HG02763 (cell line): ENCODE measurements at regions not wholly inside any gene's neighbourhood (a gene's known extent, or its start where the extent isn't known, plus 50 kb on each side); places are given as distances from the start of the nearest gene placed in this dataset.
"Not testable (repeated sequence)": the region's sequence is repeated elsewhere in the genome, so short reads cannot be mapped to it uniquely, and the experiment has no call there.

Experiments
- ATAC-seq: cut with Tn5 transposase; IDR thresholded peaks from one replicate; pipeline ENCODE4 v1.9.1; 2021; ENCODE audit warnings: mild to moderate bottlenecking, moderate library complexity; ENCODE audit not compliant: unreplicated experiment

DNA sequence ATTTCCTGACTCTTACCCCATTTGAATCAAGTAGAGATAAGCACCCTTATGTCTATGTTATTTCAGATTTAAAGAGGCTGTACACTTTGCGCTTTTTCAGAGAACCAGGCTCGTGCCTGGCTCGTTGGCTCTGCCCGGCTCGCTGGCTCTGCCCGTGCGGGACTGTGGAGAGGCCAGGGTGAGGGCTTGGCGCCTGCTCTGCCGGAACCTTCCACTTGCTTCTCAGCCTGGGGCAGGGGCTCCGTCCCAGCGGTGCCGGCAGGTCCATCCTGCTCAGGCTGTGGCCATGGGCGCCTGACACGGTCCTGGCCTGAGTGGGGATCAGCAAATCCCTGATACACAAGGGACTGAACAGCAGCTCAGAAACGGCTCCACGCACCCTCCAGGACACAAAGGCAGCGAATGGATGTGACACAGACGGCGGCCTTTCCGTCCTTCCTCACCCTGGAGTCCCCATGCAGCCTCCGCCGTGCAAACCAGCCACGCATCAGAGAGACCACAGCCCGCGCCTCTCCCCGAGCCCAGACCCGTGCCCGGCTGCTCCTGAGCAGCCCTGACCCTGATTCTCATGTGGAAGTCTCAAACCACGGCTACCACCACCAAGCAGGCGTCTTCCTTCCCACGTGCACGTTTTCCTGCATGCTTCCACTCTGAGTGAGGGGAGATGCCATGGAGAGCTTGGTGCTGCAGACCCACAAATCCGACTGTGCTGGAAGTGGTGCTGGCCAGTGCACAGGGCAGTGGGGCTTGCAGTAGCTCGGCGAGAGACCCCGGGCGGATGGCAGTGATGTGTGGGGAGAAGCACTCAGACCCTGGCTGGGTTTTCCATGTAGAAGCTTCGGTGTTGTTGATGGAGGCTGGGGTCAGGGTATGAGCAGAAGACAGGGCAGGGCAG is 233.9 kb downstream of the ERMARD start:
- no peak for ATAC-seq

- ATAC-seq: no peak
Measured at GRCh38 chr6:169984181-169985120, 233.0 kb downstream of the ERMARD start.

DNA sequence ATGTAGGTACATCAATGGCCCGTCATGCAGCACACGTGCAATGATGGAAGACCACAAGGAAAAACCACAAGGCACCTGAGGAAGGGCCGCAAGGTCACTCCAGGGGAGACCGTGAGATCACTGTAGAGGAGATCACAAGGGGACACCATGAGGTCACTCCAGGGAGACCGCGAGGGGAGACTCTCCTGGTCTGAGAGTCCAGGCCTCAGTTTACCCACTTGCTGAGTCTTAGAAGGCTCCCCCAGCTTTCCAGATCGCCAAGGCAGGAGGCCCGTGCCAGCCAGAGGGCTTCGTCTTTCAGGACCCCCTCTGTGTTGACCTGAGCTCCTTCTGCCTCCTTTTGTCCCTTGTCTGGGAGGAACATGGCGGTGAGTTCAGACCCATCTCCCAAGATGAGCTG is 232.2 kb downstream of the ERMARD start:
- ATAC-seq: no peak

DNA sequence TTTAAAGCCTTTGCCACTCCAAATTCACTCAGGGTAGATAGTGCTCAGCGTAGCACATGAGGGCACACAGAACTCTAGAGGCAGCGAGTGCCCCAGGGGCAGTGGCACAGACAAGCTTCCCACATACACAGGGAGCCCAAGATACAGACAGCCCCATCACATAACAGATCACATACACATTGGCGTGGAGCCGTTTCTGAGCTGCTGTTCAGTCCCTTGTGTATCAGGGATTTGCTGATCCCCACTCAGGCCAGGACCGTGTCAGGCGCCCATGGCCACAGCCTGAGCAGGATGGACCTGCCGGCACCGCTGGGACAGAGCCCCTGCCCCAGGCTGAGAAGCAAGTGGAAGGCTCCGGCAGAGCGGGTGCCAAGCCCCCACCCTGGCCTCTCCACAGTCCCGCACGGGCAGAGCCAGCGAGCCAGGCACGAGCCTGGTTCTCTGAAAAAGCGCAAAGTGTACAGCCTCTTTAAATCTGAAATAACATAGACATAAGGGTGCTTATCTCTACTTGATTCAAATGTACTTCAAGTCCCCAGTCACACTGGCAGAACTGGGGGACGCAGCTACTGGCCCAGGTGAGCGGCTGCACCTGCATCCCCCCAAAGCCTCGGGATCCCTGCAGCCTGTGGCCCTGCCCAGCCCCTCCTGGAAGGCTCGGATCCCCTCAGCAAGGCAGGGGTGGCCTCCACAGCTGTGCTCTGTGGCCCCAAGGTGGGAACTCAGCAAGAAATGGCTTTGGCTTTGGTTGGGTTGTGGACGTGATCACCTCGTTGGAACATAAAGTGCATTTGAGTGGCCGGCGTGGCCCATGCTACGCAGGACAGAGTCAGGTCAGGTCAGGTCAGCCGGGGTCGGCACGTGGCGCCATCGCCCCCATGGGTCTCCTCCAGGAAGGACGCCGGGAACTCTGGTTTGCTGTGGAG is 231.3 kb downstream of the ERMARD start:
- no peak for ATAC-seq

GRCh38 chr6:169981969-169982368 is 230.5 kb downstream of the ERMARD start:
- ATAC-seq: no peak

- ATAC-seq: no peak
Measured at GRCh38 chr6:169981568-169981967, 230.1 kb downstream of the ERMARD start.

GRCh38 chr6:169980826-169981450 is 229.5 kb downstream of the ERMARD start:
- ATAC-seq: no peak

DNA sequence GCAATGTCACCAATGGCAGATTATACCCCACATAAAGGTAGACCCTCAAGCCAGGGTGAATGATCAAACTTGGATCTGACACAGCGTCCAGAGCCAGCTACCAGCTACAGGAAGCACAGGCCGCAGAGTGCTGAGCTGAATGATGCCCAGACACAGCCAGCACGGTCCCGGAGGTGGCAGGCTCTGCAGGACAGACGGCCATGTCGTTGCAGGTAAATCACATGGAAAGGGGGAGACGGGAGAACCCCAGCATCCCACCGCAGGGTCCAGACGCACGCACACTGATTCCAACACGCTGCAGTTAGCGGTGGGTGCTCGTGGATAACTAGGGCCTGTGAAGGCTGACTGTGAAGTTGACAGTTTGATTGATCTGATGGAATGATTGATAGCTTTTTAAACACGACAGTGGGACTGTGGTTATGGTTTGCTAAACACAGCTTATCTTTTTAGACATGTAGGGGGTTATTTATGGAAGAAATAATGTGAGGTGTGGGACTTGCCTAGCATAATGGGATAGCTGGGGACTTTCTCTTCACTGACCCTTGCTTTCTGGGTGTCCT is 228.5 kb downstream of the ERMARD start:
- no peak for ATAC-seq

GRCh38 chr6:169978615-169979161 is 227.3 kb downstream of the ERMARD start:
- no peak for ATAC-seq

- ATAC-seq: no peak
Measured at GRCh38 chr6:169977434-169978265, 226.2 kb downstream of the ERMARD start.

GRCh38 chr6:169976301-169977081 is 225.1 kb downstream of the ERMARD start:
- no peak for ATAC-seq

GRCh38 chr6:169975701-169976100 is 224.3 kb downstream of the ERMARD start:
- no peak for ATAC-seq

- no peak for ATAC-seq
Measured at GRCh38 chr6:169975286-169975685, 223.9 kb downstream of the ERMARD start.

GRCh38 chr6:169974663-169975062 is 223.2 kb downstream of the ERMARD start:
- no peak for ATAC-seq

GRCh38 chr6:169973588-169974467 is 222.4 kb downstream of the ERMARD start:
- not testable (repeated sequence) for ATAC-seq

- ATAC-seq: no peak
Measured at GRCh38 chr6:169972736-169973135, 221.3 kb downstream of the ERMARD start.

DNA sequence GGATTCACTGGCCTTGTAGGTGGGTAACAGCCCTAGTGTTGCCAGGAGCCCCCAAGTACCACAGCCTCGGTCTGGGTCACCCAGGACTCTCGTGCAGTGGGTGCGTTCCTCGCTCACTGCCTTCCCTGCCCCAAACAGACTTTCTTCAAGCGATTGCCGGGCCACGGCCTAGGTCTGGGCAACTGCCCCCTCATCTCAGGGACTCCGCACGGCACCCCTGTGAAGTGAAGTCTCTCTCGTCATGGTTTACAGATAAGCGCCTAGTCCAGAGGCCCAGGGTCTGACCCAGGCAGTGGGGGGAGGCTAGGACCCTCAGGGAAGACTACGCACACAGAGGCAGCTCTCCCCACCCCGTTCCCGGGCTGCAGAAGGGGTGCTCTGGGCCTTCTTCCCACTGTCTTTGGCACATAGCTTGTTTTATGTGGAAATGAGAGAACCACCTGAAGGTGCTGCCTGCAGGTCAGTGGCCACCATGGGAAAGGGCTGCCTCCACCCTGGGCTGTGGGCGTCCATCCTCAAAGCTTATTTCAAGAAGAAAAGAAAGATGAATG is 220.8 kb downstream of the ERMARD start:
- ATAC-seq: no peak
